NCI-H2029 (cell line): ENCODE measurements at regions not wholly inside any gene's neighbourhood (a gene's known extent, or its start where the extent isn't known, plus 50 kb on each side); places are given as distances from the start of the nearest gene placed in this dataset.

Source experiments
- DNase-seq: peaks from one replicate; lab custom pipeline; 2025; lab: John Stamatoyannopoulos, UW

GRCh38 chr17:79521225-79521624 lies 89.6 kb downstream of the RBFOX3 start:
- no peak for DNase-seq

- DNase-seq: no peak
Observed at GRCh38 chr17:79520167-79521165, 90.4 kb downstream of the RBFOX3 start.

DNA sequence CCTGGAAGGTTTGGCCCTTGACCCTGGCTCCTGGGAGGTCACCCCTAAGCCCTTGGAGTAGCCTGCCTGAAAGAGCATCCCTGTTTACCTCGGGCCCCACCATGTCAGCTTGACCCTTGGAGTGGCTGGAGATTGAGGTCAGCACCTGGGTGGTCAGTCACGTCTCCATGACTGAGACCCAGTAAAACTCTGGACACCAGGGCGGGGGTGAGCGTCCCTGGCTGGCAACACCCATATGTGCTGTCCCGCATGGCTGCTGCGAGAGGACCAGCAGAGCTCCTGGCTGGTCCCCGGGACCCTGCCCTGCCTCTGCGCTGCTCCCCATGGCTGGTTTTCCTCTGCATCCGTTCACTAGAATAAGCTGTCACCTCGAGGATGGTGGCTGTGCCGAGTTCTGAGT lies 91.2 kb downstream of the RBFOX3 start:
- no peak for DNase-seq

- no peak for DNase-seq
Observed at GRCh38 chr17:79518585-79519523, 92.0 kb downstream of the RBFOX3 start.

- DNase-seq: no peak
Observed at GRCh38 chr17:79517827-79518584, 92.8 kb downstream of the RBFOX3 start.

DNA sequence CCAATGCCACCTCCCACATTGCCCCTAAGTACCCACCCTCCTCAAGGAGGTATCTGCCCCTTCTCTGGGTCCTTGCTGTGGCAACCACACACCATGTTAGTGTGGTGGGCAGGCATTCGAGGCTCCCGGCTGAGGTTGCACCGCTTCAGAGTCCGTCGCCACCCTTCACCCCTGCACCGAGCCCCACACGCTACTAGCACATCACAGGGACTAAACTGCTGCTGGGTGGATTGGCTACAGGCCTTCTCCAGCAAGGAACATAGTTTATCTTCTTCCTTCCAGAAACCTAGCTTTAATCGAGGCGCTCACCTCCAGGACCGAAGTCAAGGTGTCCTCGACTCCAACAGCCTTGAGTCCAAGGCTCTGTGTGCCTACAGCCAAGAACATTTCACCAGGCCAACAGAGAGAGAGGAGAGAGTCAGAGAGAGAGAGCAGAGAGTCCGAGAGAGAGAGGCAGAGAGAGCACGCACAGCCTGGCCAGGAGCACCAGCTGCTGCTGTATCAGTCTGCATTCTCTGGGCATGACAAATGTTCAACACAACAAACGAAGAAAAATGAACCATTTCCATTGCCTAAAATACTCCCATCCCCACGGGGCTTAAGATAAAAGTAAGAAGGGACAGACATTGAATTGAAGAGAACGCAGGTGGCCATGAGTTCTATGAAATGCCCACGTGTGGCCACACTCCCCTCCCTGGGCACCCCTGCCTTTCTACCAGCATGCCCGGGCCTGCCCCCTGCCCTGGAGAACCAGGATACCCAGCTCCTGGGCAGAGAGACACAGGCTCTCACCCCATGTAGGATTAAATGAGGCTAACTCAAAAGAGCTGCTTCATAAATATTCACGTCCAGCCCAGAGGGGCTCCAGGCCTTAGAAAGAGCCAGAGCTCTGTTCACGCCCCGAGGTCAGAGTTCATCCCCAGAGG lies 94.9 kb downstream of the RBFOX3 start:
- DNase-seq: no peak

- DNase-seq: no peak
Observed at GRCh38 chr17:79515110-79515509, 95.7 kb downstream of the RBFOX3 start.

DNA sequence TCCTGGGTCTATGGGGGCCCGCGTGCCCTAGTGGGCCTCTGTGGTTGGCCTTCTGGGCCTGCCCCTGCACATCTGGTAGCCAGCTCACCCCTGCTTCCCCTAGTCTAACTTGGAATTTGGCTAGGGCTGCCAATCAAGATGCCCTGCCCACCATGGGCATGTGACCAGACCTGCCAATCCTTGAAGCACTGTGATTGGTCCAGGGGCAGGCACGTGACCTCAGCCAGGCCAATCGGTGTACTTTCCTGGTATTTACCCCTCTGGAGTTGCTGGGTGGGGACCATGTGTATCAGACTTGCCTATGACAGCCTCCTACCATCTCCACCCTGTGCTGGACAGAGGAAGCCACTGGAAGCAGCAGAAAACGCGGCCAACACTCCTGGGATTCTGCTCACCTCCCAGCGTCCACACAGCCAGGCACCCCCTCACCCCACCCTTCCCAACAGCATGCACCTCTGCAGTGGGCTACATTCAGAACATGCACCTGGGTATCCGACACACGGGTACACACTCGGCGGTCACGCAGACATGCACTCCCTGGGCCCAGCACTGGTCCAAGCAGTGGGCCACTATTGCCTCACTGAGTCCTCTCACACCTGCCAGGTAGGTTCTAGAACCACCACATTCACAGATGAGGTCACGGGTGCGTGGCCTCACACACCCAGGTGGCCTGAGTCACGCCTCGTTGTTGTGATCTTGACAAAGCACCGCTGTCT lies 96.9 kb downstream of the RBFOX3 start:
- no peak for DNase-seq

DNA sequence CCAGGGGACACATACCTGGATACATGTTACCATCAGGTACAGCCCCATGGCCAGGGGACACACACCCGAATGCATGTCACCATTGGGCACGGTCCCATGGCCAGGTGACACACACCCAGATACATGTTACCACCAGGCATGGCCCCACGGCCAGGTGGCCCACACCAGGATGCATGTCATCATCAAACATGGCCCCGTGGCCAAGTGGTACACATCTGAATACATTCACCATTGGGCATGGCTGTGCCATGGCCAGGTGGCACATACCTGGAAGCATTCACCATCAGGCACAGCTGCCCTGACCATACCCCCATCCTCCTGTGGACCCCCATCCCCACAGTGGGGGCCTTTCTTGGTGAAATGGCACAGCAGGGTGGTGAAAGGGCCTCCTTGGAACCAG lies 97.6 kb downstream of the RBFOX3 start:
- no peak for DNase-seq

- DNase-seq: no peak
Observed at GRCh38 chr17:79511471-79511870, 99.4 kb downstream of the RBFOX3 start.

GRCh38 chr17:79510071-79510470 lies 100.8 kb downstream of the RBFOX3 start:
- no peak for DNase-seq

- no peak for DNase-seq
Observed at GRCh38 chr17:79509490-79509889, 101.4 kb downstream of the RBFOX3 start.

GRCh38 chr17:79509008-79509407 lies 101.8 kb downstream of the RBFOX3 start:
- DNase-seq: no peak

DNA sequence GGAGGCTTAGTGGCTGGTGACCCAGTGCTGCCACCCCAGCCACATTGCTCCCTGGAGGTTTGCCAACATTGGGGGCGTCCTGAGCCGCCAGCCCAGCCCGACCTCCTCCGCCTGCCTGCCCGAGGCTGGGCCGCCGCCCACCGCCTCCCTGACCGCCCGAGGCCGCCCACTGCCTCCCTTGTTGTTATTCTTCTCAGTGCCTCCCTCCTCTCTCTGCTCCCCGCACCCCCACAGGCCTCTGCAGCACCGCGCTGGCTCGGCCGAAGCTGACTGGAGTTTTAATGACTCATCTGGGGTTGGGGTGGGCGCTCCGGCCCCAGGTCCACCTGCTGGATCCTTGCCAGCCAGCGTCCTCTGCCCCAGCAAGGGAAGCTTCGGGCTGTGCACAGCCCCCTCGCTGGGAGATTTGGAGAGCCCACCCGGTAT lies 102.5 kb downstream of the RBFOX3 start:
- no peak for DNase-seq

DNA sequence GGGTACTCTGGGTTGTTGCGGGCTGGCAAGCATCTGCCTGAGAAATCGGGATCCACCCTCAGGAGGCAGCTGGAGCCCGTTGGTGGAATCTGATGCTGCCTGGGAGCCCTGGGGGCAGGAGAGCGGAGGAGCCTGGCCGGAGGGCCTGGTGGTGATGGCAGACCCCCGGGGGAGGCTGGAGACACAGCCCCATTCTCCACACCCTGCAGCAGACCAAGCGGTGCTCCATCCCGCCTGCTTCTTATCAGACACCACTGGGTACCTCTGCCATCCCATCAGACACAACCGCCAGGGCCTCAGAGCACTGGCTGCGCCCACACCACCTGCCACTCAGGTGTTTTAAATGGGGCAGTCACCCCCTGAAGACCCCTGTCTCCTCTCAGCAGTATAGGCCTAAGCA lies 103.9 kb downstream of the RBFOX3 start:
- DNase-seq: no peak

DNA sequence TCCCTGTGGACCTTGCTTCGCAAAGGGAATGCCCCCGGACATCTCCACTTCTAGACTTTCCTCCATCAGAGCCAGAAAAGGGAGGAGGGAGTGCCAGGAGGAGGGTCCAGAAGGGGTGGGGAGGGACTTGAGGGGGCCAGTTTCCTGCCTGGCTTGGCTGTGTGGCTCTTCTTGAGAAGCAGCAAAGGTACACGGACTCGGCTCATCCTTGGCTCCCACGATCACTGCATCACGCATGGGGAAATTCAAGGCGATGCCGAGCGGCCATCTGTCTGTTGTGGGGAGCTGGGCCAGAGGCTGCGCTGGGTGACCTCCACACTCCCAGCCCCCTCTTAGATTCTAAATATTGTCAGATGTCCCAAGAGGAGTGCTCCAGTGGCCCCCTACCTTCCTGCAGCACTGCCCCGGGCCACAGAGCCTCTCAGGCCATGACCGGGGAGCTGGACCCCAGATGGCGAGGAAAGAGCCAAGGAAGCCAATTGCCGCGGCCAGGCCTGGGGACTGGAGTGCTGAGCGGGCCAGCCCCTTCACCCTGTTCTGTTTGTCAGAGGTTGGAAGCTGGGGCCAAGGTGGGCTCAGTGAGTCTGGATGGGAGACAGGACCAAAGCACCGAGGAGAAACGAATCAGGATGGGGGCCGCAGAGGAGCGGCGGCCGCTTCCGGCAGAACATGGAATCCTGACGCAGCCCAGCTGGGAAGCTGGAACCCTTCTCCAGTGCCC lies 104.5 kb downstream of the RBFOX3 start:
- DNase-seq: no peak

GRCh38 chr17:79505199-79505598 lies 105.7 kb downstream of the RBFOX3 start:
- no peak for DNase-seq

GRCh38 chr17:79504181-79504605 lies 106.7 kb downstream of the RBFOX3 start:
- no peak for DNase-seq

DNA sequence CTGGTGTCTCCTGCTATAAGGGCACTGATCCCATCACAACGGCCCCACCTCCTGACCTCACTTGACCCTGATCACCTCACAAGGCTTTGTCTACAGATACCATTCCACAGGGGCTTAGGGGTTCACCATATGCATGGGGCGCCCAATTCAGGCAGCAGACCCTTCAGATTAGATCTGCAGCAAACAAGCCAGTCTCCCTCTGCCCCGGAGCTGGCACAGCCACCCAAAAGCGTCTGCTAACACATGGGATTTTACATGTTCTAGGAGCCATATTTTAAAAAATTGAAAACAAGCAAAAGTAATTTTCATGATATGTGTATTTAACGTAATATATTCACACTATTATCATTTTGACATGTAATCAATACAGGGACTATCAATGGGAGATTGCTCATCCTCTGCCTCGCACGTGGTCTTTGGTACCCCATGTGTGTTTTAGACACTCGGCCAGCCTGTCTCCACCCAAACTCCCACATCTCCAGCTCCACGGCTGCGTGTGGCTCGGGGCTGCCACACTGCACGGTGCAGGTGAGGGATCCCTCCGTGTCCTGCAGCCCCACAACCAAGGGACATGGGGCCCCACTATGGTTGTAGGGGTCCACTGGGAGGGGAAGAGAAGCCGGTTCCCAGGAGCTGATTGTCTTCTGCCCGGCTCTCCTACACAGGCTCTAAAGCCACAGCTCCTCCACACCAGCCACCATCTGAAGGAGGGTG lies 107.6 kb downstream of the RBFOX3 start:
- DNase-seq: no peak
